GM21381 (cell line): ENCODE measurements at regions not wholly inside any gene's neighbourhood (a gene's known extent, or its start where the extent isn't known, plus 50 kb on each side); places are given as distances from the start of the nearest gene placed in this dataset.

Source experiments
- ATAC-seq: cut with Tn5 transposase; IDR thresholded peaks from one replicate; pipeline ENCODE4 v1.9.1; 2021; ENCODE audit warnings: mild to moderate bottlenecking, moderate library complexity; ENCODE audit not compliant: unreplicated experiment

DNA sequence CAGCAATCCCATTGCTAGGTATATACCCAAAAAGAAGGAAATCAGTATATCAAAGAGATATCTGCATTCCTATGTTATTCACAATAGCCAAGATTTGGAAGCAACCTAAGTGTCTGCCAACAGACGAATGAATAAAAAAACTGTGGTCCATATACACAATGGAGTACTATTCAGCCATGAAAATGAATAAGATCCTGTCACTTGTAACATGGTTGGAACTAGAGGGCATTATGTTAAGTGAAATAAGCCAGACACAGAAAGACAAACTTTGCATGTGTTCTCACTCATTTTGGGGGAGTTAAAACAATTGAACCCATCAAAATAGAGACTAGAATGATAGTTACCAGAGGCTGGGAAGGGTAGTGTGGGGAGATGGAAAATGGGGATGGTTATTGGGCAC is 323.5 kb upstream of the NFE2L3 start:
- no peak for ATAC-seq

DNA sequence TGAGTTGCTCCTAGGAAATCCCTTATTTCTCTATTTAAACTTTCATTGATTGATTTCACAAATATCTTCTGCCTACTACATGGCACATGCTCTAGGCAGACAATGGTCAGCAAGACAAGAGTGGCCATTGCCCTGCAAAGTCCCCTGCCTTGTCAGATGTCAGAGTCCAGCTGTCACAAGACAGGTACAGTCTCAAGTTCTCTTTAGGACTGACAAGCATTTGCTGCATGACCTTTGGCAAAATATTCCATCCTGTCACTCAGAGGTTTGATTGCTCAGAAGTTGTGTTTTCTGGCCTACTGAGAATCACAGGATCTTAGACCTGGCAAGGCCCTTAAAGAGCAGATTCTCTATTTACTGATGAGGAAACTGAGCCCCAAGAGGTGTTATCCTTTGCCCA is 322.3 kb upstream of the NFE2L3 start:
- no peak for ATAC-seq

DNA sequence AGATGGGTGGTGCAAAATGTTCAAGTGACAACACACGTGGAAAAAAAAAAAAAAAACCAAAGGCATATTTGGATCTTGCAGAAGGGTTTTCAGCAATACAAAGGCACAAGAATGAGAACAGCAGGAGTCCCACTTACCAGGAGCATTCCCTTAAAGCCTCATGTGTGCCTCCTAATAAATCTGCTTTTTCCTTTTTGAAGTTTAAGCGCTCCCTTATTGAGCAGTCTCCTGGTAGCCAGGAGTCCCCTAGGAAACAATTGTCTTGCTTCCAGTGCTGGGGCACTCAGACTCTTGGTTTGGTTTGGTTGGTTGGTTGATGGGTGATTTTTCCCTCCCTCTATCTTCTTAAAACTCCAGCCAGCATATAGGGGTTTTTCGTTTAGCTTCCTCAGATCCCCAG is 321.8 kb upstream of the NFE2L3 start:
- ATAC-seq: no peak

DNA sequence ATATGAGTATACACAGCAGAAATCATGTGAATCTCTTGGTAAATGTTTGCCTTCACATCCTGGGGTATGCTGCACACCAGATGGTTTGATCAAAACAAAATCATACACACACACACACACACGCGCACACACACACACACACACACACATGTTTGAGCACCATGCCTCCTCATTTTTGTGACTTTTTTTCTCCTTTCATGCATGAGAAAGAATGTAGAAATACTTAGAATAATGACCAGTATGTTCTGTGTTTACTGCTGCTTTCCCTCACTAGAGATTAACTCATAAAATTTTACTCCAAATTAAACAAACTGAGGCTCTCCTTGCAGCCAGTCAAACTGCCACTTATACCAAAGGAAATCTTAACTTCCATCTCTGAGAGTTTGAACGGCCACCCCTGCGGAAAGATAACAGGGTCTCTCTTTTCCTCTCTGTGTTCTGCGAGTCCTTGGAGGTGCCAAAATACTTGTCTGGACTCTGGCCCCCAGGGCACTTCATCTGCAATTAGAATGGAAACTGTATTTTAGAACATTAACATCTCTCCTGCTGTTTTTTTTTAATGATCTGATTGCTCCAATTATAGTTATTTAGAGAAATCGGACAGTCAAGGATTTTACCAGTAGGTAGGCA is 320.8 kb upstream of the NFE2L3 start:
- no peak for ATAC-seq

DNA sequence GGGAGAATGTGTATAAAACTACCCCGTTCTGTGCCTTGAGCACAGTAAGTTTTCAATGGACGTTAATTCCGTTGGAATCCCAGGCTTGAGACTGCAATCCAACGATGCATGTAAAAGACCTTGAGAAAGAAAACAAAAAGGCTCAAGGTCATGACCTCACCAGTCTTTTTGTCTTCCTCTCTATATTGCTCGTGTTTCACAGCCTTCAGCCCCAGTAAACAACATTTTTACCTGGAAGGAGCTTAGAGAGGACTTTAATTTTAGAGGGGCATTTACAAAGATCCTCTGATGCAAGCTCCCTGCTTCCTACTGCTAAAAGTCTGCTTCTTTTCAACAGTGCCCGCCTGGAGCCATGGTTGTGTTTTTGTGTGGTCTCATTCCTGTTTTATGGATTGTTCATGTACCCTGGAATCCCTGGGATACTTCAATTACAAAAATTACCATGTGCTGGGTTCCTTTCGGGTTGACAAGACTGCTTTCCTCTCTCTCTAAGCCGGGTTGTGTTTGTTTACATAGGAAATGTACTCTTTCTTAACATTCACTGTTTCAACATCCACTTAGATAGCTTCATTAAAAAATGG is 320.1 kb upstream of the NFE2L3 start:
- ATAC-seq: no peak

DNA sequence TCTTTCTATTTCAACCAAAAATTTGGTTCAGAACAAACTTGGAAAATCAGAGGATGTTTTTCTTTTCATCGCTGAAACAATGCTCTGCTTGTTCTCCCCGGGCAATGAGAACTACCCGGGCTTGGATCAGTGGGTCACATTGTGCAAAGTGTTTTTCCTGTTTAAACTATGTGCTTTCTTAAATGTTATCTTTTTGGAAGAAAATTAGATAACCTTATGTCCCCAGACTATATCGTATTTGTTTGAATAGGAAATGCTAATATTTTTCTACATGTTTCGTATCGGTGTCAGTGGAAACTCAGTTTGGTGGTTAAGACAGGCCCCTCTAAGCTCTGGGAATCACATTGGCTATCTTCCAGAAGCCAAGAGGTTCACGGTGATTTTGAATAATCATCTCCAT is 319.5 kb upstream of the NFE2L3 start:
- ATAC-seq: no peak

DNA sequence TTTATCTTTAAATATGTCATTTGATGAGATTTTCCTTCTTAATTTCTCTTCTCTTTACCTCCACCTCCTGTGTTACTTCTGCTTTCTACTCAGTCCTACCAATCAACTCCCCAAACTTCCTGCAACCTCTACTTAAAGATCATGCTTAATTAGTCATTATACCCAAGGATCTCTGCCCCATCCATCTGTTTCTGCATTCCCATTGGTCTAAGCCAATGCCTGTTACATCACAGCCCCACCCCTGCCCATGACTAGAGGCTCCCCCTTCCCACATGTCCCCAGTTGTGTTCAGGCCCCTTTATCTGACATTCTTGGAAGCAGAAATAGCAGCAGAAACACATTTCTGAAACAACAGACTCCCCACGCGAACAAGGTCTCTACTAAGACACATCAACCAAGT is 319.1 kb upstream of the NFE2L3 start:
- no peak for ATAC-seq

DNA sequence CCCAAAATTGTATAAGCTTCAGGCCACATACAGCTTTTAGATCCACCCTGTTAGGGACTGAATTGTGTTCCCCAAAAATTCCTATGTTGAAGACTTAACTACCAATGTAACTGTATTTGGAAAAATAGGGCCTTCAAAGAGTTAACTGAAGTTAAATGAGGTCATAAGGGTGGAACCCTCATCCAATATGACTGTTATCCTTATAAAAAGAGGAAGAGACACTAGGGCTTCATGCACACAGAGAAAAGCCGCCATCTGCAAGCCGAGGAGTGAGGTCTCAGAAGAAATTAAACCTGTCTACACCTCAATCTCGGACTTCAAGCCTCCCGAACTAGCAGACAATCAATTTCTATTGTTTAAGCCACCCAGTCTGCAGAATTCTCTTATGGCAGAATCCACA is 317.9 kb upstream of the NFE2L3 start:
- ATAC-seq: no peak

DNA sequence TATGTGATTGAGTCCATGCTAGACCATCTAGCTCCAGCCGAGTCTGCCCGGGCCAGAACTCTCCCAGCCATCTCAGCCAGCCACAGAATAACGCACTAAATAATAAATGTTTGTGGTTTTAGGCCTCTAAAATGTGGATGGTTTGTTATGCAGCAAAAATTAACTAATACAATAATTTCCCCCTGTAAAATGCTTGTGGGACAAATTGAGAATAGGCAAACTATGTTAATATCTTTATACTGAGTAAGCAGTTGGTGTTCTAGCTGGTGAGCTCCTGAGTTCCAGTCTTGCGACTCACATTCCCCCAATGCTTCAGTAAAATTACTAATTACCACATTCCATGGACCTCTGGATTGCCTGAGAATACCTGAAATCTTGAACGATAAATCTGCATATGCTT is 316.8 kb upstream of the NFE2L3 start:
- no peak for ATAC-seq

DNA sequence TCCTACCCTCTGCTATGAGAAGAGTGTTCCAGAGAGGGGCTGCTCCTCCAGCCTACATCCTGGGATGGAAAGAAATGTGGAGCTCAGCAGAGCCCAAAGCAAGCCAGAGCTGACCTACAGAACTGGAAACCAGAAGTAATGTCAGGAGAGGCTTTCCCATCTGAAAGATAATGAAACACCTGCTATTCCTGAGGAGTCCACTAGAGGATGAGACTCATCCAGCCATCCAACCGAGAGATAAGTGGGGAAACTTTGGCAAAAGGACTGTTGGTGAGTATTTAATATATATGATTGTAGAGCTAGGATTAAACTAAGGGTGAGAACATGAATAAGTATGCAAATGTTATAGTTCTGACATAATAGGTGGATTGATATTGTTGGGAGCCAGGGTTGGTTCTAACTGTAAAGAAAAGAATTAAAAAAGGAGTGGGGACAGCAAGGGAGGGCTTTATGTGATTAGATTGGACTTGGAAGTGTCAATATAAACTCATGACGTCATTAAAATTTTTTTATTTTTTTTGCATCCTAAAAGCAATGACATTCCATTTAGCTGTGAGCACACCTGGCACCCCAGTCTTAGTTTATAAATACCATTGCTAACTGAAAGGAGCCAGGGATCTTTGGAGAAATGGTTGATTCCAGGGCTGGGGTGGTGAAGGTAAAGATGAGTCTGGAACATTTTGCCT is 312.8 kb upstream of the NFE2L3 start:
- no peak for ATAC-seq

DNA sequence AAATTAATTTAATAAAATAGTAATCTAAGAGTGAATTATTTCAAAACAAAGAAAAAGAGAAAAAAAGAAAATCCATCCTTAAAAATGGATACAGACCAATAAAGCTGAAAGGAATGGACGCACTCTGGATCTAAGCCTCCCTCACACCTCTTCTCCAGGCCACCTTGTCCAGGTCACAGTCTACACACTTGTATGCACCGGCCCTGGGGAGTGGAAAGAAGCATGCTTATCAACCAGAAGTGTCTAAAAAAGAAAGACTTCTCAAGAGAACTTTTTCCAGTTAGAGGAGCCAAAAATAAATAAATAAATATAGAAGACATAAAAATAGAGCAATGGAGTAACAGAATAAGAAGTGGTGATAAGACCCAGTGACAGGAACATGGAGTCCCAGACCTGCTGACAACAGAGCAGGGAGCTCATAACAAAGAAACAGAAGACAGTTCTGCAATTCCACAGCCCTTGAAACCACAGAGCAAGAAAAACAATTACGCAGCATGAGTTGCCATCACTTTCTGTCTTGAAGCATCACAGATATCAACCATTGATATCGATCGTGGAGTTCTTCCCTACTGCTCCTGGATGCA is 311.7 kb upstream of the NFE2L3 start:
- ATAC-seq: no peak

DNA sequence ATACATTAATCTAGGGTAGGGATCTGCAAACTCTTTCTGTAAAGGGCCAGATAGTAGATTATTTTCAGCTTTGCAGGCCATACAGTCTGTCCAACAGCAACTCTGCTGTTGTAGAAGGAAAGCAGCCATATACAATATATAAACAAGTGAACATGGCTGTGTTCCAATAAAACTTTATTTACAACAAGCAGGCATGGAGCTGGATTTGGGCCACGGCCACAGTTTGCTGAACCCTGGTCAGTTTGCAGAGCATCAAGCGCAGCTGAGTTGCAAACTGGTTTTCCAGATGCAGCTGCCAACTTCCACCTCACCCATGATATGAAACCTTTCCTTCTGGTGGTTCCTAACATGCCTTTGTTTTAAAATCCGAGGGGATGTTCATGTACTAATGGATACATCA is 310.4 kb upstream of the NFE2L3 start:
- no peak for ATAC-seq

DNA sequence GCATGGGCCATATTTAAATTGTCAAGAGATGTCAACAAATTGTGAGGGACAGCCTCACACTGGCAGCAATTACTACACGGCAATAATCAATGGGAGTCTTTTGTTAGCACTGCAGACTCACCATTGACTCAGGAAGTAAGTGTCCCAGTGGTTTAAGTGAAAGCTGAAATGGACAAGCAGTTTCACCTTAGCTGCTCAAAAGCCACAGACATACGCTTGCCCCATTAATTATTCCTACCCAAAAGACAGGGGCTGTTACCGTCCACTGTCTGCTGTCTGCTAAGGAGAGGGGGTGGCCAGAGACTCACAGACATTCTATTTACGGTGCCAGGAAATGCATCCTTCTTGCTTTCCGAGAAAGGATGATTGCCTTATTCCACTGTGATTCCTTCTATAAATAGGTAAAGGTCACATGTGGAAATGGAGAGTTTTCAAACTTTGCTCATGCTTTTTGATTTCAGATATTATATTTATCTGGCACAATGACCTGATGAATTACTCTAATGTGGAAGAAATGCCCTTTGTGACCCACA is 309.7 kb upstream of the NFE2L3 start:
- ATAC-seq: no peak

DNA sequence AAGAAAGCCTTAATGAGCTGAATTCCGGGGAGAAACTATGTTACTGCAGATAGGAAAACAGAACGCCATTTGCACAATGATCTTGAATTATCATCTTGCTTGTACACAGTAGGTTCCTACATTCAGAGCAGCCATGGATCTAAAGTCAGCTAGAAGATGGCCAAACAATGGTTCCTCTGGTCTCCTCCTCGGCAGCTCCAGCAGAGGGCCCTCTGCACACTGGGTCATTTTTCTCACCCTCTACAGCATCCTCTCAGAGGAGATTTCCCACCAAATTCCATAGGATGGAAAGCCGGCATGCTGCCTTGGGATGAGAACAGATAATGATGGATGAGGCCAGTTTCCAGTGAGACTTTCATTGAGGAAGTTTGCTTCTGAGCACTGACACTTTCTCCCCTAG is 308.5 kb upstream of the NFE2L3 start:
- ATAC-seq: no peak

DNA sequence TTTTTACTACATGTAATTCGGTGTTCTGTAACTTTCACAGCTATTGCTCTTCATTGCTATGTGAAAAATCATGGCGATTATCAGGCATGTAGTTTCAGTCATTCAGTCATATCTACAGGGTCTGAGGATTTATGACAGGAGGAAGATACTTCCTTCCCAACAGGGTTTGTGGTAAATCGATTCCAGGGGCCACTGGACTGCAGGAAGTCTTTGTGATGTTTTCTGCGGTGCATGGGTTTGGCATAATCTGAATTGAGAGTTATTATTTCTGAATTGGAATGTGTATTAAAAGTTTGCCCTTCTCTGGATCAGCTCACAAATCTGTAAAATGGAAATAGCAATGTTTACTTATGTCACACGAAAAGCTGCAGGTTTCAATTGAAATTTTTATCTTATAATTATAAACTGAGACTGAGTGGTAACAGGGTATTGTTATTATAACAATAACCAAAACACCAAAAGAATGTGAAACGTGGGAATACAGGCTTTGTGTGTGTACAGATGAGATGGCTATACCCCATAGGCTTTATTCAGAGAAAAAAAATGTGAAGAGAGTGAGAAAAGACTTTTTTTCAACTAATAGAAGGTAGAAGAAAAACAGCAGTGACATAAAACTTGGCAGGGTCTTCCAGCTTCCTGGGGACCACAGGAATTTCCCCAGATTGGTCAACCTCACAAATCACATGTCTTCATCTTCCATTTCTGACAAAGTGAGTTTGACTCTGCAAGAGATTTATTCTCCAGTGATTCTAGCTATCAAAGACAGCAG is 307.7 kb upstream of the NFE2L3 start:
- no peak for ATAC-seq

DNA sequence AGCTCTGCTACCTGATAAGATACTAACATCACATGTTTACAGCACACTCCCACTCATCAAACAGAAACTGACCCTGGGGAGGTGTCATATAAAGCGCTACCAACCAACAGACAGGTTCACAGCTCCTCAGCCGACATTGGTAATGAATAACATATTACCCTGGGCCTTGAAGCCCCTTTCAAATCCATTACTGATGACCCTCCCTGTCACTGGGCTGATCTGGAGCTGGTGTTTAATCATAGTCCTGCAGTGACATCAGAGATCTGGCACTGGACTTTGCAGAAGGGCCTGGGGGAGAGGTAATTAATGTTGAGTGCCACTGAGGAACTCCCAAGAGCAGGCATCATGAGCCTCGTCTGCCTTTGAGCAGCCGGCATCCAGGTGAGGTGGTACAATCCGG is 306.5 kb upstream of the NFE2L3 start:
- no peak for ATAC-seq

DNA sequence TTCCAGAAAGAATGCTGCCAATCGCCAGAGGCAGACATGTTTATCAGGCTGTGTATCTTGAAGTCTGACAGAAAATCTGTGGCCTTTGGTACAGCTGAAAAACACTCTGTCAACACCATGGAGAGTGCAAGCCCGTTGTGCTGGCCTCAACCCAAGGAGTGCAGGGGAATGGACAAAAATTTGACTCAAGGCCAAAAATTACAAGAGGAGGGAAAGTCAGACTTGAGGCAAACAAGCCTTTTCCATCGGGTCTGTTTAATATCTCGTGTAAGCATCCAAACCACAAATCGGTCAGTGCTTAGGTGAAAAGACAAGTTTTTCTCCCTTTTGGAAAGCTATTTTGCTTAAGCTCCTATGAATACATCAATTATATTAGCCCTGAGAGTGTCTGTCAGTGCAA is 305.3 kb upstream of the NFE2L3 start:
- no peak for ATAC-seq

DNA sequence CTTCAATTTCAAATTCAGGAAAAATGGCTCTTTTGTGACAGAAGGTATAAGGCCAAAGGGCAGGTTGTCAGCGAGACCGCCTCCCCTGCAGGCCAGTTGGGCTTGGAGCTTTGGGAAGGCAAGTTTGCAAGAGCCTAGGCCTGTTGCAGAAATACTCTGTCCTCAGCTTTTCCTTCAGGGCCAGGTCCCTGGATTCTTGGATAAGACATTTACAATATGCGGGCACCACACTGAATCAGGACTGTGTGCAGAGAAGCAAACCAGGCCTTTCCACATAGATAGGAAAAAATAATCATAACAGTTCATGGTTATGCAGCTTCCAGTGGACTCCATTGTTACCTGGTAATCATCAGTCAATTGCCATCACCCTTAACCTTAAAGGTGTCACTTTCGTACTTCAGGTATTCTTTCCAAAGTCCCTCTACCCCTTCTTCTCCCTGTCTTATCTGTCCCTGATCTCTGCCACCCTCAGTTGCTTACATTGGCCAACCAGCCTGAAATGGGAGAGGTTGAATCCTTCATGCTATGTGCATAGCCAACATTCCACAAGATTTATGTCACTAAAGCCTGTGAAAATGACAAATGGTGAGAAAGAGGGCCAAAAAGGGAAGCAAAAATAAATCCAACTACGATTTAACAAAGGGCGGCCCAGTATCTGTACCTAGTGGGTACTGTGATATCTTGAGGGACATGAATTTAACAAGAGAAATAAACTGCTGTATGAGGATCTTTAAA is 304.5 kb upstream of the NFE2L3 start:
- no peak for ATAC-seq

DNA sequence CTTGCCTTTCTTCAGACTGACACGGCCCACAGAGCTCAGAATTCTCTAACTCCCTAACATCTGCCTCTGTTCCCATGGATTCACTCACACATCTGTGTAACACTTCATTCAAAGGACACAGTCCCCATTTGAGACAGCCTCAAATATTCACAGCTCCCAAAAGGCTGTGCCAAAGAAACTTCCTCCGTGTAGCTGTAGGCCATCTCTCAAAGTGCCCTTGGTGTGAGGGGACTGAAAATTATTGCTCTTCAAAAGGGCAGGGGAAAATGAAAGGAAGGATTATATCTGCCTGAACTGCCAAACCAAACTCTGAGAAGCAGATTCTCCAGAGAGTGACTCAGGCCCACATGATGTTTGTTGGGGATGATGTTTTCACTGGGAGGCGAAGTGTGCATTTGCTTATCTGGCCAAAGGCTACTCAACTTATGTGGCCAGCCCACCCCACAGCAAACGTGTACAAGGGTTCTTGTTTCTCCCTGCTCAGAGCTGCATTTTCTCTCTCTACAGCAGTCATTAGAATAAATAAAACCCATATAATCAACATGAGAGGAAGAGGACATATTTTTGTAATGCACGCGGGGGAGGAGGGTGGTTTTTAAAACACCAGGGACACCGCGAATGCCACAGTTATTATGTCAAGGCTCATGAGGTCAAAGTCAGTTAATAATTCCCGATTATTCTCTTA is 302.4 kb upstream of the NFE2L3 start:
- ATAC-seq: no peak

DNA sequence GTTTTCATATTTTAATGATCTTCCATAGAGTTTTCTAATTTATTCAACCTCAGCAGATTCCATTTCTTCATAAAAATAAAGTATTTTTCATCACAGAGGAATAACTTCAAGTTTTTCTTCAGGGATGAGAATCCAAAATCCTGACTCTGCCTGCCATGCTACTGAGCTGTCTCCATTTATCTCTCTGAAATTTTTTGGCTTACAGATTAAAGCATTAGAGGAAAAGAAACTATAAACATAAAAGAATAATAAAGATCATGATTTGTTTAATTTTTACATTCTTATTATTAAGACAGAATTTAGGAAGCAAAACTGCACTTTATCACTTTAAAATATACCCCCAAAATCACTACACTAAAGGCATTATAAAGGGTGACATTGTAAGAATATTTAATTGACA is 301.8 kb upstream of the NFE2L3 start:
- ATAC-seq: no peak
